ENCODE measurements at regions not wholly inside any gene's neighbourhood (a gene's known extent, or its start where the extent isn't known, plus 50 kb on each side); places are given as distances from the start of the nearest gene placed in this dataset.

DNA sequence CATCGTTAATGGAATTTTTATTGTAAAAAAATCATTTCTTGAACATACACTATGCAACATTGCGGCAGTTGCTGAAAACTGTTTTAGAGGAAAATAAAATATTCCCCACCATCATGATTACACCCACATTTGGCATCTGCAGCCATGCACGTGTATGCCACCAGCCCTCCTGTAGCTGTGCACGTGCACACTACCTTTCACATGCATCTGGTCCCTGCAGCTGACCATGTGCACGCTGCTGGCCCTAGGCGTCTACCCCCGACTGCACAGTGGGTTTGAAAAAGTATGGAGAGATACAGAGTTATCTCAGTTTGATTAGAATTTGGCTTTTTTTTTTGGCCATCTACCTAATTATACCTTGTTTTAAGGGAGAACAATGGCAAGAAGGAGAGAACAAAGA, 569.8 kb upstream of the IGFBP7 start:
- H3K4me3 ChIP-seq (ENCODE audit: low read depth, low read length): no peak overlapping the region
- TF ChIP-seq, protein P1, sequence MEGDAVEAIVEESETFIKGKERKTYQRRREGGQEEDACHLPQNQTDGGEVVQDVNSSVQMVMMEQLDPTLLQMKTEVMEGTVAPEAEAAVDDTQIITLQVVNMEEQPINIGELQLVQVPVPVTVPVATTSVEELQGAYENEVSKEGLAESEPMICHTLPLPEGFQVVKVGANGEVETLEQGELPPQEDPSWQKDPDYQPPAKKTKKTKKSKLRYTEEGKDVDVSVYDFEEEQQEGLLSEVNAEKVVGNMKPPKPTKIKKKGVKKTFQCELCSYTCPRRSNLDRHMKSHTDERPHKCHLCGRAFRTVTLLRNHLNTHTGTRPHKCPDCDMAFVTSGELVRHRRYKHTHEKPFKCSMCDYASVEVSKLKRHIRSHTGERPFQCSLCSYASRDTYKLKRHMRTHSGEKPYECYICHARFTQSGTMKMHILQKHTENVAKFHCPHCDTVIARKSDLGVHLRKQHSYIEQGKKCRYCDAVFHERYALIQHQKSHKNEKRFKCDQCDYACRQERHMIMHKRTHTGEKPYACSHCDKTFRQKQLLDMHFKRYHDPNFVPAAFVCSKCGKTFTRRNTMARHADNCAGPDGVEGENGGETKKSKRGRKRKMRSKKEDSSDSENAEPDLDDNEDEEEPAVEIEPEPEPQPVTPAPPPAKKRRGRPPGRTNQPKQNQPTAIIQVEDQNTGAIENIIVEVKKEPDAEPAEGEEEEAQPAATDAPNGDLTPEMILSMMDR (IDR thresholded peaks at IDR 0.05; ENCODE audit: insufficient read depth, low read length): no peak
- no peak for DNase-seq (ENCODE audit: low read depth)

DNA sequence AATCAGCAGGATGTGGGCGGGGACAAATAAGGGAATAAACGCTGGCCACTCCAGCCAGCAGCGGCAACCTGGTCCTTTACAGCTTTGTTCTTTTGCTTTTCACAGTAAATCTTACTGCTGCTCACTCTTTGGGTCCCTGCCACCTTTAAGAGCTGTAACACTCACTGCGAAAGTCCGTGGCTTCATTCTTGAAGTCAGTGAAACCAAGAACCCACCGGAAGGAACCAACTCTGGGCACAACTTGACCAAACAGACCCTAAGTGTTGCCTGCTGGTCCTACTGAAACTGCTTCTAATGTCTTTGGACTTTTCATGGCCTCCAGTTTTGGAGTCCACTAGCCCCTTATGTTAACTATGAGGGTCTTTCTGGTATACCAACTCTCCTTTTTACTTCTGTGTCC, 566.2 kb upstream of the IGFBP7 start:
- H3K4me3 ChIP-seq (ENCODE audit: low read depth, low read length): no peak overlapping the region
- DNase-seq (ENCODE audit: low read depth): no peak
- TF ChIP-seq, protein P1 (IDR thresholded peaks at IDR 0.05; ENCODE audit: insufficient read depth, low read length): no peak

DNA sequence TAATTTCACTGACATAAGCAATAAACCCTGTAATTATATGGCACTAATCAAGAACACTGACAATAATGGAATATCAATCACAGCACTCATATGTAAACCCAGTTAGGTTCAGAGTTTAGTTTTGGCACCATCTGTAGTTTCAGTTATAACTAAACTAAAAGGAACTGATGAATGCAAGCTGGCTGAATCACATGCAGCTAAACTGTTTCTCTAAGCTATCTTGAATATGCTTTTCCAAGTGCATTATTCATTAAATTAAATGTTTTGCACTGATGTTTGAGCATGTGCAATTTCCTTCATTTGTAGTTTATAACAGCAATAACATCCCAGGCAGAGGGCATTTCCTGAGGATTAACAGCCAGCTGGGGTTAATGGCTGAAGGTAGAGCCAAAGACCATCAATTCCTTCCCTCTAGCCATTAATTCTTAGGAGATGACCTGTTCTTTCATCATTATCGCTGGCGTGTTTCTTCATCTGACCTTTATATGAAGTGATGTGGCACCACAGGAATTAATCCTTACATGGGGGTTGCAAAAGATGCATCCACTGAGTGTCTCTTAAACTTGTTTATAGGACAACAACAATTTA, 562.8 kb upstream of the IGFBP7 start:
- H3K4me3 ChIP-seq (ENCODE audit: low read depth, low read length): no peak overlapping the region
- TF ChIP-seq, protein P1 (IDR thresholded peaks at IDR 0.05; ENCODE audit: insufficient read depth, low read length): no peak
- DNase-seq (ENCODE audit: low read depth): no peak

DNA sequence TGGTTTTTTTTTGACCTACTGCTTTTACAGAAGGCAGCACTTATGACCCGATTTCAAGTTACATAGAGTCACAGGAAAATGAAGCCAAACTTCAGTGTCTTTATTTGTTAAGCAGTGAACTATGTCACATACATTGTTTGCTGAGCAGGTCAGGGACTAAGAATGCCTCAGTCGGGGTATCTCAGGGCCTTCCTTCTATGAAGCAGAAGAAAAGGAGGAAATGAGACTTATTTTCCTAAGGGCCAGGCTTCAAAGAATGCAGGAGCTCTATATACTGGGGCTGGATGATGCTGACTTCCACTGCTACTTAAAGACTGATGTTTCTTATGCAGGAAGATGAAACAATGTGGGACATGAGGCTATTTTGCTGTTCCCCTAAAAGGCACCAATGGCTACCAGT, 558.4 kb upstream of the IGFBP7 start:
- no peak for DNase-seq (ENCODE audit: low read depth)
- TF ChIP-seq, protein P1 (IDR thresholded peaks at IDR 0.05; ENCODE audit: insufficient read depth, low read length): no peak
- no peak overlapping the region for H3K4me3 ChIP-seq (ENCODE audit: low read depth, low read length)

DNA sequence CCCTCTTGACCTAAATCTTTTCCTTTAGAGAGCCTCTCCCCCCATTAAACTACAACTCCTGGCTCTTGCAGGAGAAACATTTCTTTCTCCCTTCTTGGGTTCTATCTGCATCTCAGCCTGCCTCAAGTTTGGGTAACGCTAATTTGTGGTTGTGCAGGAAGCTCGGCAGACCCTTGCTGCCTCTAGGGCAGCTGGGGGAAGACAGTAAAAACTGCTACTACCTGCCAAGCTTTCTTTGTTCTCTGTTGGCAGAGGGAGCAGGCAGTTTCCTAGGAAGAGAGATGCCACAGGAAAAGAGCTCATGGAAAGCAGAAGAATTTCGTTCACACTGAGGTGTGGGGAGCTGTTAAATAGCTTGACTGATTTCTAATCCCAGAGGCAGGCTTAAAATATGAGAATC, 555.6 kb upstream of the IGFBP7 start:
- no peak for DNase-seq (ENCODE audit: low read depth)
- TF ChIP-seq, protein P1 (IDR thresholded peaks at IDR 0.05; ENCODE audit: insufficient read depth, low read length): no peak

DNA sequence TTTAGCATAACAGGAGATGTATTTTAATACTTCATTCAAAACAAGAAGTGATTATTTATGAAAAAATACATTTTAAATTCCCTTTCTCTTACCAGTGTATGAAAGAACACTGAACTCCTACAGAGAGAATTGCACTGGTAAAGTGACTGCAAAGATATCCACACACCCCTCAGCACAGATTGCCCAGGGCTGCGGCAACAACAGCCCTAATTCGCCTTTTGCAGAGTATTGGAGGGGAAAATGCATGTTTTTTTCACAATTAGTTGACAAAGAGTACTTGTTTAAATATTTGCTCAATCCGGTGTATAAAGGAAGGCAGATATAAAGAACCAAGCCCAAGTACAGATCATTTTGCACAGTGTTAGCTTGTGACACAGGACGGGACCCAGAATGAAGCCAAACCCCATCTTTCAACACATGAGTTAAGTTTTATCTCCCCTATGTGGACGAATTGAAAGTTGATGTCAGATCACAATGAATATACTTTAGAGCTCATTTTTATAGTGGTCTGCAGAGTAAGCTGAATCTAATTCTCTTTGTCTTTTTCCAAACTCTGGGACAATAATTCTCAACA, 551.4 kb upstream of the IGFBP7 start:
- DNase-seq (ENCODE audit: low read depth): no peak
- H3K4me3 ChIP-seq (ENCODE audit: low read depth, low read length): no peak overlapping the region
- TF ChIP-seq, protein P1 (IDR thresholded peaks at IDR 0.05; ENCODE audit: insufficient read depth, low read length): no peak

More for the DNA sequence above, 555.6 kb upstream of the IGFBP7 start:
- no peak overlapping the region for H3K4me3 ChIP-seq (ENCODE audit: low read depth, low read length)

DNA sequence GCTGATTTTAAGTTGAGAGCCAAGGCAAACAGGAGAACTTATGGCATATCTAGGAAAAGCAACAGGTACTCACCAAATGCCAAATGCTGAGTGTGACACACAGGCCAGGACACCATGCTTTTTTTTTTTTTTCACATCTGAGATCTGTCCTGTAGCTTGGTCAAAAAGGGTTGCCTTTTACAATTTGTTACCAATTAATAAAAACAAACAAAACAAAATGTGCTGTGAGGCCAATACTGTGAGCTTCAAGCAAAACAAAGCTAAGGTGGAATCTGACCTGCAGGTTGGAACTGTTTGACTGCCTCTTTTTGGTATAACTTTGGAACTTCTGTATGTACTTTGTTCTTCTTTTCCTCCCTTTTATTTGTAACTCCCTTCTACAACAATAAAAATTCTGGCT, 548.5 kb upstream of the IGFBP7 start:
- no peak overlapping the region for H3K4me3 ChIP-seq (ENCODE audit: low read depth, low read length)
- TF ChIP-seq, protein P1 (IDR thresholded peaks at IDR 0.05; ENCODE audit: insufficient read depth, low read length): no peak
- DNase-seq (ENCODE audit: low read depth): no peak
